GM19351 (cell line): ENCODE measurements at regions not wholly inside any gene's neighbourhood (a gene's known extent, or its start where the extent isn't known, plus 50 kb on each side); places are given as distances from the start of the nearest gene placed in this dataset.
"Not testable (repeated sequence)": the region's sequence is repeated elsewhere in the genome, so short reads cannot be mapped to it uniquely, and the experiment has no call there.

Experiments
- ATAC-seq: cut with Tn5 transposase; IDR thresholded peaks from one replicate; pipeline ENCODE4 v1.9.1; 2021; ENCODE audit warnings: mild to moderate bottlenecking, moderate library complexity; ENCODE audit not compliant: unreplicated experiment

DNA sequence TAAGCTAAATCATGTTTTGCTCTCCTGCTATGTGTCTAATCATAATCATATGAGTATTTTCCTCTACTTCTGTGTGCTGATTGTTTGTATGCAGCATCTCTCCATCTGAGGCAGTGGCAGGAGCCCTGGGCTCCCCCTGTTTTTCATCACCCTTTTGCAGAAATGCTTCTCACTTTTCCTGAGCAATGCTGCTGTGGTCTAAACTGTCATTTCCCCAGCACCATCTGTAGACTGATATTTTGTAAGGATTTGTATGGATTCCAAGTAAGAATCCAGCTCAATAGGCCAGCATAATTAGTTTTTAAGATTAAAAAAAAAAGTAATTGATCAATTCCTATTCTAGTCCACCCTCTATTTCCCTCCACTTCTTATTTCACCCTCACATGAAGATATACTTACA, 257.0 kb upstream of the CPHXL start:
- ATAC-seq: no peak

DNA sequence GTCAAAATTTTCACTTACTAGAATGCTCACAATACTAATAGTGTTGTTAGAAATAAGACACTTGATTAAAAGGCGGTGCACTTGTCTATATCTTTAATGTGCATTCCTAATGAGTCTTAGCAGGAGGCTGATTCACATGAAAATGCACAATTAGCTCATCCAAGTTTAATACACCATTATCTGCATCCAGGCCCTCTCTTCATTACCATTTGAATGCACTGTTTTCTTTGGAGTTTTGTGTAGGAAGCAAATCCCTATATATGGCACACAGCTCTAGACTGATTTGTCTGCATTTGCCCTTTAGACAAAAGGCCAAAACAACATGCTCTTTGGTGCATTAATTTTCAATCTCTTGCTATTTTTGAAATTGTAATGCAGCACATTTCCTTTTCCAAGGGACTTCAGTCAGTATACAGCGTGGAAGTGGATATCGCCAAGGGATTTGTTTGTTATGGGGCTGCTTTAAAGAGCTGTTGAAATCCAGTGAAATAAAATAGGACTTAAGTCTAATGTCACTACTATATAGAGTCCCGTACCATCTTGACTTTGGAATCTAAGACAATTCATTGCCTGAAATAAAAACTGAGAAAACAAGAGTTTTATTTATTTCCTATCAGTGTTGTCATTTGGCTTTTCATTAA, 257.6 kb upstream of the CPHXL start:
- no peak for ATAC-seq

DNA sequence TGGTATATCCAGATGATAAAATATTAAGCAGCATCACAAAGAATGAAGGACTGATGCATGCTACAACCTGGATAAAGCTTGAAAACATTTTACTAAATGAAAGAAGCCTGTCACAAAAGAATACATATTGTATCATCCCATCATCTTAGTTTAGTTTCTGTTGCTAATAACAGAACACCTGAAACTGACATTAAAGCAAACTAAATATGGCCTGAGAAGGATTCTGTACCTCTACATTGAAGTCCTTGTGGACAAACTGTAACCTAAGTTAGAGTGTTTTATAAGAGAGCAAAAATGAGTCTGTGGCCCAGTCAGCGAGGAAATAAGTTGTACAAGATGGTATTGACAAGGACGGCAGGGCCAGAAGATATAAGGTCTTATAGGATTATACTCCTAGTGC, 261.0 kb upstream of the CPHXL start:
- ATAC-seq: no peak

DNA sequence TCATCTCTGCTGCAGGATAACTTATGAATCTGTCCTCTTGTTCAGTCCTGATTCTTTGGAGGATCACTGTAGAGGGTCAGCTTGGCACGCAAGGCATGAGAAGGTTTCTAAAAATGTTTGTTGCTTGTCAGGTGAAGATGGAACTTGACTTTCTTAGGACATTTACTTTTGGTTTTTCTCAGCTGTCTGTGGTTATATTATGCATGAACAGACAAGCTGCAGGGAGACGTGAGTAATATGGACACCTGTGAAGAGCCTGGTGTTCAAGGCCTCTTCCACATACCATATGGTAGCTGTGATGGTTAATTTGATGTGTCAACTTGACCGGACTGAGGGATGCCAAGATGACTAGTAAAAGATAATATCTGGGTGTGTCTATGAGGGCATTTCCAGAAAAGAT, 270.2 kb upstream of the CPHXL start:
- no peak for ATAC-seq

DNA sequence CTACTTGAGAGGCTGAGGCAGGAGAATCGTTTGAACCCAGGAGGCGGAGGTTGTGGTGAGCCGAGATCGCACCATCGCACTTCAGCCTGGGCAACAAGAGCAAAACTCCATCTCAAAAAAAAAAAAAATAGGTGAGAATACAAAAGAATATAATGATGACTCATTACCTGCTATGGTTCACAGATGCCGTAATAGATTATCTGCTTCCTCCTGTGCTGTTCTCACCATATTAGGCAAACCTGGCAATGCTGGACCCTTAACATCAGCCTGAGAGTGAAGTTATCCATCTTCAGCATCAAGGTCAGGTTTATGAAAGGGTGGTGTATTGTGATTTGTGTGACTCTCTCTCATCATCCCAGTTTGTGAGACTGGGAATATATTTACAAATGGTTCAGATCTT, 271.3 kb upstream of the CPHXL start:
- ATAC-seq: no peak

DNA sequence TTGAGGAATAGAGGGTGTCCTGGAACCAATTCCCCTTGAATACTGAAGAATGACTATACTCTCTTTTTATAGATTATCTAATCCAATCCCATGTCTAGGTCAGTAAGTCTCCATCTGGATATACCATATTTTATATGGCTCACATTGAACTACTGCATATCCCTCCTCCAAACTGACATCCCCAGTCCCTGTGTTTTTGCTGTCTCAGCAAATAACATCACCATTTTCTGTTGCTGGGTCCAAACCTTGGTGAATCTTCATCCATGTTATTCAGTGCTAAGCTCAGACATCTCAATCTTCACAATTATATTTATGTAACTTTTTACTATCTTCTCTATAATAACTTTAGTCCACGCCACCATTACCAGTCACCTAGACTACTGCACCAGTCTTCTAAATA, 269.6 kb upstream of the CNTNAP4 start:
- no peak for ATAC-seq

DNA sequence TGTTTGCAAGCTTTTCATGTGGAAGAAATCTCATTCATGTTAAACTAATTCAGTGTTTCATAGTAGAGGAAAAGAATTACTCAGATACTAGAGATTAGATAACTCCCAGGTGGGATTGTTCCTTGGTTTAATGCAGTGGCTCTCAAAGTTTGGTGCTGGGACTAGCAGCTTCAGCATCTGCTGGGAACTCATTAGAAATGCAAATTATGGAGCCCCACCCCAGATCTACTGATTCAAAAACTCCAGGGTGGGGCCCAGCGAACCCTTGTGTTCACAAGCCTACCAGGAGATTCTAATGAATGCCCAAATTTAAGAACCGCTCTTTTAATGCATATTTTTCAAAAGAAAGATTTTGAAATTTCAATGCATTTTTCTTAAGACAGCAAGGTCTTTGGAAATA, 253.4 kb upstream of the CNTNAP4 start:
- ATAC-seq: no peak

DNA sequence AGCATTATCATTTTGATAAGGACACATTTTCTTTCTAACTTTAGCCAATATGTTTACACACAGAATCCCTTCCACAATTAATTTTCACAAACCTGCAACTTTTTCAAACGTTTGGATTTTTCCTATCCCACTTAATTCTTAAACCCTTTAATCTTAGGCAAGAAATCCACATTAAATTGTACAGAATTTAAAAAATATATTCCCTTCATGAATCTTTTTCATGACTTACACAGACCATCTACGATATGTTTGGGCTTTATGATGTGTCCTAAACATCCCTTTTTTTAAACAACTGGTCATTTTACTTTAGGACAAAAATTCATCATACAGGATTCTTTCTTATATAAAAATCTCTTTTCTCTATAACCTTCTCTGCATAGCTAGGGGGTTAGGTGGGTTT, 241.5 kb upstream of the CNTNAP4 start:
- no peak for ATAC-seq

DNA sequence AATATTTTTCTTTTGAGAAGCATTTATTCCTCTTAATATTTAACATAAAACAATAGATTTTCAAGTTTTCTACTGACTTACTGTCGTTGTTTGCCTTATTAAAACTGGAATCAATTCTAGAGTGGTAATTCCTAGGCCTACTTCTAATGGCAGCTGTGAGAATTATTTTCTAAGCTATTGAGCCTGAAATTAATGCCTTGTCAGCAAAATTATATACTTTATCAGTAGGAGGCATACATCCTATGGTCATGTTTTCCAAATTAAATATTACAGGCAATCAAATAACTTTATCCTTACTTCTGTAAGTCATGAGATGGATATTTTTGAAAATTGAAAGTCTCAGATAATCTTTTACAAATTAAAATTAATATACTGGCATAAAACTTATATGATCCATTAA, 239.1 kb upstream of the CNTNAP4 start:
- ATAC-seq: no peak

DNA sequence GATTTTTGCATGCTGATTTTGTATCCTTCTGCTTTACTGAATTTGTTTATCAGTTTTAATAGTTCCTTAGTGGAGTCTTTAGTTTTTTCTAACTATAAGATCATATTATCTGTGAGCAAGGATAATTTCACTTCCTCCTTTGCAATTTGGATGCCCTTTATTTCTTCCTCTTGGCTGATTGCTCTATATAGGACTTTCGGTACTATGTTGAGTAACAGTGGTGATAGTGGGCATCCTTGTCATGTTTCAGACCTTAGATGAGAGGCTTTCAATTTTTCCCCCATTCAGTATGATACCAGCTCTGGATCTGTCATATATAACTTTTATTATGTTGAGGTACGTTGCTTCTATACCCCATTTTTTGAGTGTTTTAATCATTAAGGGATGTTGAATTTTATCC, 224.5 kb upstream of the CNTNAP4 start:
- ATAC-seq: no peak

DNA sequence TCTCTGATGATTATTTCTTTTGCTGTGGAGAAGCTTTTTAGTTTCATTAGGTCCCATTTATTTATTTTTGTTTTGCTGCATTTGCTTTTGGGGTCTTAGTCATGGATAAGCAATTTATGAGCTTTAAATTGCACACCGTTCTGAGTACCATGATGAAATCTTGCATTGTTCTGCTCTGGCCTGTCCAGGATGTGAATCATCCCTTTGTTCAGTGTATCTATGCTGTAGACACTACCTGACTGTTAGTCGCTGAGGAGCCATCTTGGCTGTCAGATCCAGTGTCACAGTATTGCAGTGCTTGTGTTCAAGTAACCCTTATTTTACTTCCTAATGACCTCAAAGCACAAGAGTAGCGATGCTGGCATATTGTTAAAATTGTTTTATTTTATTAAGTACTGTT, 218.0 kb upstream of the CNTNAP4 start:
- ATAC-seq: no peak

DNA sequence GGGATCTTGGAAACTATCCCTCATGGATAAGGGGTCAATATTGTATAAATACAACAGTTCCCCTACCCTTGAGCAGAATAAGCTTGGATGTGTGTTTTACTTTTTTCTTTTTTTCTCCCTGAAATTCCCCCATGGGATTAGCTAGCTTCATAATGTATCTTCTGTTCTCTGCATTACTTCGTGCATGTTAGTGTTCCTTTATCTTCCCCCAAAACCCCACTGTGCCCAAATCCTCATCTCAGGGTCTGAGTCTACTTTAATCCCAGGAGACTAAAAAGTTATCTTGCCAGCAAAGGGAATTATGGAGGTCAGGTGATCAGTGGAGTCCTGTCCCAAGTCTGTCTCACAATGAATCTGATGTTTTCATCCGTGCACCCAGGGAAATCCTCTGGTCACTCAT, 217.5 kb upstream of the CNTNAP4 start:
- no peak for ATAC-seq

DNA sequence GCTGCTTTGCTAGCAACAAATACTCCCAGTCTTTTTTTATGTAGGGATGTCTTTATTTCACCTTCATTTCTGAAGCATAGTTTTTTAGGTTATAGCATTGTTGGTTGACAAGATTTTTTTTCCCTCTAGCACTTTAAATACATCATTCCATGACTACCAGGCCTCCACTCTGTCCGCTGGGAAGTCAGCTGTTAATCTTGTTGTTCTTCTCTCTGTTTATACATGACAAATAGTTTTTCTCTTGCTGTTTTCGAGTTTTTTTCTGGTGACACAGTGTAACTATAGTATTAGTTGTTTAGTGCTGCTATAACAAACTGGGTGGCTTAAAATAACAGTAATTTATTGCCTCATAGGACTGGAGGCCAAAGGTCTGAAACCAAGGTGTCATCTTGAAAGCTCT, 205.5 kb upstream of the CNTNAP4 start:
- no peak for ATAC-seq

DNA sequence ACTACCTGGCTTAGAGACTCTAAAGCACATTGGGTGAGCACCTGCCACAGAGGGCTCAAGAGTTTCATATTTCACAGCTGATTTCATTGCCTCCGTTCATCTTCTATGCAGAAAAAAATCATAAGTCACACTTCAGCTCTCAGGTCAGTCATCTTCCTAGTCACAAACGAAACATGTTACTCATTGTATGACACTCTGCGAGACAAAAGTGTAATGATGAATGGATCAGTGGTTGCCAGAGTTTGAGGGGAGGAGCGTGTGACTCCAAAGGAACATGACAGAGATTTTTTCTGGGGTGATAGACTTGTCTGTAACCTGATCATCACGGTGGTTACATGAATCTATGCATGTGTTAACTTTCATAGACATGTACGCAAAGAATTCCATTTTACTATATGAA, 195.2 kb upstream of the CNTNAP4 start:
- no peak for ATAC-seq

DNA sequence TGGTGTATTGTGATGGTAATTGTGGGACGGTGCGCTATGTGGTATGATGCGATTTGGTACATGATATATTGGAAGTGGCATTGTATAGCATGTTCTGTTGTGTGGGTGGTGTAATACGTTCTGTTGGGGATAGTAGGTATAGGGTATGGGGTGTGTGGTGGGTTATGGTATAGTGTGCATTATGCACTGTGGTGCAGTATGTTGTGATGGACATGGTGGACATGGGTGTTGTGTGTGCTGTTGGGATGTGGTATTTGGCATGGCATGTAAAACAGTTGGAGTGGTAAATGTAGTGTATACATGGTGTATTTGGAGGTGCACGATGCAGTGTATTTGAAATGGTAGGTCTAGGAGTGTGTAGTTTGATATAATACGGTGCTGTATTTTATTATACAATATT, 170.6 kb upstream of the CNTNAP4 start:
- no peak for ATAC-seq

DNA sequence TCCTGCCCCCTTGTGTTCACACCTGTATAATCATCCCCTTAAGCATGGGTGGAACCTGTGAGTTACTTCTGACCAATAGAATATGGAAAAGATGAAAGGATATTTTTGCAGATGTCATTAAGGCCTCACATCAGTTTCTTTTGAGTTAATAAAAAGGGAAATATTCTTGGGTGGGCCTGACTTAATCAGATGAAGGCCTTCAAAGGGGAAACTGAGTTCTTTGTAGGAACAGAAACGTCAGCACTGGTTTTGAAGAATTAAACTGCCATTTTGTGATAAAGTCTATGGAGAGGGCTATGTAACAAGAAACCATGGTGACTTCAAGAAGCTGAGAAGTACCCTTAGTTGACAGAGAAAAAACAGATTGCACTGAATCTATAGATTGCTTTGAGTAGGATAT, 168.7 kb upstream of the CNTNAP4 start:
- ATAC-seq: no peak

DNA sequence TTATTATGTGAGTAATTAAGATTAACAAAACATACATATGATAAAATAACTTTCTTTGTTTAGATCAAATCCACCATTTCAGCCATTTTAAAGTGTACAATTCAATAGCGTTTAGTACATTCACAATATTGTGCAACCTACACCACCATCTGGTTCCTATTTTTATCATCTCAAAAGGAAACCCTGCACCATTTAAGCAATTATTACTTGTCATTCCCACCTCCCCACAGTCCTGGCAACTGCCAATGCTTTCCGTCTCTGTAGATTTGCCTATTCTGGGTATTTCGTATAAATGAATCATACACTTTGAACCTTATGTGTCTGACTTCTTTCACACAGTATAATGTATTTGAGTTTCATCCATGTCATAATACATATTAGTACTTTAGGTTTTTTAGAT, 162.5 kb upstream of the CNTNAP4 start:
- no peak for ATAC-seq

DNA sequence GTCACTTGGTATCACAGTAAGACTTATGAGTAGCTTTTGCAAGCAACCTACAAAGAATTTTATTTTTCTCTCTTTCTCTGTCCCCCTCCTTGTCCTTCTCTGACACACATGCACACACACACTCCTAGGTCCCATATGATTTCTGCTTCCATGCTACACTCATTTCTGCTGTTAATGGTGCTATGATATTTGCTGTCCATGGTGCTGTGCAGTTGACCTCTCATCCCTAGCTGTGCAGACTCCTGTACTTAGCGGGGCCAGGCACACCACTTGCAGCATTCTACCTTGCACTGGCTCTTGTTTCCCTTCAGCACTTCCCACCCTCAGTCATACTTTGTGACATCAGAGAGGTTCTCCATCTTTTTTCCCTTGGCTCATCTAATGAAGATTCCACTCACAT, 158.9 kb upstream of the CNTNAP4 start:
- no peak for ATAC-seq

DNA sequence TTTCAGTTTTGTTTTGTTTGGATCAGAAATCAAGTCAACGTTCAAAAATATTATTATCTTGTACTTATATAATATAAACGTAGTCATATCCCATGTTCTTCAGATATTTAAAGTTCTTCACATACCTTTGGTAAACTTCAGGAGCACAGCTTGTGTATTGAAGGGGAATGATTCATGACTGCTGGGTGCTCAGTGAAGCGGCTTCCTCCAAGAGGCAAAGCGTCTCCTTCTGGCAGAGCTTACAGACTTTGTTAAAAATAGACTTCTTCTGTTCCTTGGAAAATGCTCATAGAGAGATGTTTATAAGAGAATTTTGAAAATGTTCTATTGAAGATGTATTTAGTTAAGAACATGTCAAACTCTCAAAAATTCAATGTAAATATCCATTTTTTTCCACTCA, 155.6 kb upstream of the CNTNAP4 start:
- ATAC-seq: no peak

DNA sequence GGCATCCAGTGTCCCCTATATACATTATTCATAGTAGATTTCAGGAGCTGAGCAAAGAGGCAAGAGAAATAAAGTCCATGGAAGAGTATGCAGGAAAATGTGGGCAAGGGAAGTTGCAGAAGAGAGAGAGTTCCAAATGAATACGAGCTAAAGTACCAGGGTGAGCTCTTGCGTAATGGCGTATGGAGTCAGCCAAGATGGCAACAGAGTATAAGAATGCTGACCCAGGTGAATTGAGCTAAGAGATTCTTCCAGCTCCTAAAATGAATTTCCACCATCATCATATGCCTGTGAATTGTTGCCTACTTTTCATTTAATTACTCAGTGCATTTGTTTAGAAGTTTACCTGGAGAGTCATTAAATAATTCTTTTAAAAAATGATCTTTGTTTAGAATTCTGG, 153.2 kb upstream of the CNTNAP4 start:
- ATAC-seq: no peak

DNA sequence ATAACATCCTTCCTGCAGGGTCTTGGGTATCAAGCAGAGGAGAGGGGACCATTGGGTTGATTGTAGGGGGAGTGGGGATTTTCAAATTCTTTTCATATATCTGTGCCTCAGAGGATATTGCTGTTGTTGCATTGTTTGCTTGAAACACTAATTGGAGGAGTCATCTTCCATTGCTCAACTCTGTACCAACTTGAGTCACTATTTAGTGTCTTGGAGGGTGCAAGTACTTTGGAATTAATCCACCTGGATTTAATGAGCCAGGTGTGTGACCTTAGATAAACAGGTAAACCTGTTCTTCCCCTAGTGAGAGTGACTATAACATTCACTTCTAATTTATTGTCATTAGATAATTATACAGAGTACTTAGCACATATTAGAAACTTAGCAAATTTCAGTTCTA, 151.3 kb upstream of the CNTNAP4 start:
- no peak for ATAC-seq

DNA sequence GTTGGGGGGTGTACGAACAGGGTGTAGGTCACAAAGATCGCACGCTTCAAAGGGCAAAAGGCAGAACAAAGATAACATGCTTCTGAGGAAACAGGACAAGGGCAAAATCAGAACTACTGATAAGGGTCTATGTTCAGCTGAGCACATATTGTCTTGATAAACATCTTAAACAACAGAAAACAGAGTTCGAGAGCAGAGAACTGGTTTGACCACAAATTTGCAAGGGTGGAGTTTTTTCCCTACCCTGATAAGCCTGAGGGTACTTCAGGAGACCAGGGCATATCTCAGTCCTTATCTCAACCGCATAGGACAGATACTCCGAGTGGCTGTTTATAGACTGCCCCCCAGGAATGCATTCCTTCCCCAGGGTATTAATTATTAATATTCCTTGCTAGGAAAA, 139.1 kb upstream of the CNTNAP4 start:
- ATAC-seq: not testable (repeated sequence)

DNA sequence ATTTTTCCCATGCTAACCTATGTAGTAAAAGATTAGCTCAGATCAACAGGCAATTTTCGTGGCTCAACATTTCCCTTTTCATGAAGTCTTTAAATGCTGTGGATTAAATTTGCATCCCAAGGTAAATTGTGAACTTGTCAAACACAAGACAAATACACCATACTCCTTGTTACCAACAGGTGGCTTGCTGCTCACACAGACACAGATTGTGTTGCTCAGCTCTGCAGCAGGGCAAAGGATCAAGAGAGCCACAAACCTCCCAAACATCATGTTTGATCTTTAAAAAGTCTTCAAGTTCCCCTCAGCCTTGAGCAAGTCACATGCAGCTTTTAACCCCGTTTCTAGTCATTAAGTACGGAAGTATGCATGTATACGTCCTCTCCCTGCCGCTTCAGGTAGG, 119.6 kb upstream of the CNTNAP4 start:
- no peak for ATAC-seq

DNA sequence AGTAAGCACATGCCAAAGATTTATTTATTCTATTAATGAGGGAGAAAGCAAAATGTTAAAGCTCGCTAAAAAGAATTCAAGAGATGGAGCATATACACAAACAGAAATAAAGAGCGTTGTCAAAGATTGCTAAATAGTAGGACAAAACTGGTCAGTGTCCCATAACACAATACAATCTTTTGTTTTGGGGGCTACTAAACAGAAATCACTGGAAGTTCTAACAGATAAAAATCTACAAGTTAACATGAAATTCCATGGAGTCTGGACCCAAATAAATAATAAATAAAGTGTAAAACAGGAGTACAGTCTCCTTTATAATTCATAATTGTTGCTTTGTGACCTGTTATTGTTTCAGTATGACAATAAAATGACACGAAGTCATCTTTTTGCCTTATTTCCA, 115.2 kb upstream of the CNTNAP4 start:
- no peak for ATAC-seq
